ENCODE measurements at regions not wholly inside any gene's neighbourhood (a gene's known extent, or its start where the extent isn't known, plus 50 kb on each side); places are given as distances from the start of the nearest gene placed in this dataset.

DNA sequence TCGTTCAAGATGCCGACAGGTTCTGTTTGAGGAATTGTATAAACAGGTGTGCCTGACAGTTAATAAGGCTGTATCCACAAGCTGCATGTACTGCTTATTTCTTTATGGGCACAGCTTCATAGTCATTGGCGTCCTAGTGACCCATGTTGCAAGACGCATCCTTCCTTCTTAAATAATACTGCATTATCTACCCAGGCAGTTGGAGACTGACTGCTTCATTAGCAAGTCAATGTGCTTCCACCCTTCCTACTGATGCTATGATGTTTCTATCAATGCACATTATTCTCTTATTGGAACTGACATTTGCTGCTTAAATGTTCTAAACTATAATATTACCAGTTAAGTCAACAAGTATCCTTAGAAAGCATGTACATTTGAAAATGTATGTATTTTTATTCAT is 950.0 kb upstream of the MIR17HG start:
- TF ChIP-seq, protein P1, sequence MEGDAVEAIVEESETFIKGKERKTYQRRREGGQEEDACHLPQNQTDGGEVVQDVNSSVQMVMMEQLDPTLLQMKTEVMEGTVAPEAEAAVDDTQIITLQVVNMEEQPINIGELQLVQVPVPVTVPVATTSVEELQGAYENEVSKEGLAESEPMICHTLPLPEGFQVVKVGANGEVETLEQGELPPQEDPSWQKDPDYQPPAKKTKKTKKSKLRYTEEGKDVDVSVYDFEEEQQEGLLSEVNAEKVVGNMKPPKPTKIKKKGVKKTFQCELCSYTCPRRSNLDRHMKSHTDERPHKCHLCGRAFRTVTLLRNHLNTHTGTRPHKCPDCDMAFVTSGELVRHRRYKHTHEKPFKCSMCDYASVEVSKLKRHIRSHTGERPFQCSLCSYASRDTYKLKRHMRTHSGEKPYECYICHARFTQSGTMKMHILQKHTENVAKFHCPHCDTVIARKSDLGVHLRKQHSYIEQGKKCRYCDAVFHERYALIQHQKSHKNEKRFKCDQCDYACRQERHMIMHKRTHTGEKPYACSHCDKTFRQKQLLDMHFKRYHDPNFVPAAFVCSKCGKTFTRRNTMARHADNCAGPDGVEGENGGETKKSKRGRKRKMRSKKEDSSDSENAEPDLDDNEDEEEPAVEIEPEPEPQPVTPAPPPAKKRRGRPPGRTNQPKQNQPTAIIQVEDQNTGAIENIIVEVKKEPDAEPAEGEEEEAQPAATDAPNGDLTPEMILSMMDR (IDR thresholded peaks at IDR 0.05), result no peak
- Mint-ChIP-seq H3K4me3 (no peak overlapping the region), H3K9me3 (peaks cover 6% of the 10 kb centered on the region), H3K27ac (no peak overlapping the region), H3K36me3 (ENCODE audit: low read depth) (no peaks in the 10 kb centered on the region), H3K4me1 (no peaks in the 10 kb centered on the region), H3K27me3 (ENCODE audit: low read depth, poor library complexity) (peaks cover 2% of the 10 kb centered on the region)
- no peak for DNase-seq

DNA sequence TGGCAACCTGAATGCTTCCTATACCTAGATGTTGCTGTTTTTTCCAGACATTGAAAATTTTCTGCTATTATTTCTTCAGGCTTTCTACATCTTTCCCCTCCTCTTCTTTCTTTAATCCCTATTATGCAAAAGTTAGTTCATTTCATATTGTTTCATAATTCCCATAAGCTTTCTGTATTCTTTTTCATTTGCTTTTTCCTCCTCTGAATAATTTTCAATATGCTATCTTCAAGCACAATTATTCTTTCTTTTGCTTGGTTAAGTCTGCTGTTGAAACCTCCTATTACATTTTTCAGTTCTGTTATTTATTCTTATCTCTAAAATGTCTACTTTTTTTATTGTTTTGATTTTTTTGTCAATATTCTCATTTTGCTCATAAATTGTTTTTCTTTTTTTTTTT is 947.1 kb upstream of the MIR17HG start:
- Mint-ChIP-seq H3K27me3 (ENCODE audit: low read depth, poor library complexity) (peaks cover 2% of the 10 kb centered on the region), H3K4me3 (no peak overlapping the region), H3K36me3 (ENCODE audit: low read depth) (no peaks in the 10 kb centered on the region), H3K4me1 (no peaks in the 10 kb centered on the region), H3K27ac (no peak overlapping the region), H3K9me3 (peaks cover 6% of the 10 kb centered on the region)
- TF ChIP-seq, protein P1 (IDR thresholded peaks at IDR 0.05), result no peak
- DNase-seq, result no peak

DNA sequence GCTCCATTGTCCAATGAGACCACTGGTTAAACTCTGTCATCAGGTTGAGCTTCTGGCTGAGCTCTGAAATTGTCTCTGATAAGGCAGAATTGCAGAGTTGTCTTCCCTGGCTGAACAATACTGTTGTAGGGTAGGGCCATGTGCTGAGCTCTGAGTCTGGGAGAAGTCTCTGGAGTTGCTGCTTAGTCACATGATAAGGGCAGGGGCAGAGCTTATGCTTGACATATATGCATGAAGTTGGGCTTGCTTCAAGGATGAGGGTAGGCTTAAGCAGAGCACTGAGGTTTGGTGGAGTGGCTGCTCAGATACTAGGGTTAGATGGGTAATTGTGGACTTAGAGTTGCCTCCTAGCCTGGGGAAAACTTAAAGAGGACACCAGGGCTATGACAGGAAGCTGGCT is 946.3 kb upstream of the MIR17HG start:
- no peaks in the 10 kb centered on the region for H3K36me3 Mint-ChIP-seq (ENCODE audit: low read depth)
- peaks cover 6% of the 10 kb centered on the region for H3K9me3 Mint-ChIP-seq
- H3K4me1 Mint-ChIP-seq, result no peaks in the 10 kb centered on the region
- peaks cover 2% of the 10 kb centered on the region for H3K27me3 Mint-ChIP-seq (ENCODE audit: low read depth, poor library complexity)
- TF ChIP-seq, protein P1 (IDR thresholded peaks at IDR 0.05), result no peak
- H3K27ac Mint-ChIP-seq, result no peak overlapping the region
- H3K4me3 Mint-ChIP-seq, result no peak overlapping the region
- no peak for DNase-seq

DNA sequence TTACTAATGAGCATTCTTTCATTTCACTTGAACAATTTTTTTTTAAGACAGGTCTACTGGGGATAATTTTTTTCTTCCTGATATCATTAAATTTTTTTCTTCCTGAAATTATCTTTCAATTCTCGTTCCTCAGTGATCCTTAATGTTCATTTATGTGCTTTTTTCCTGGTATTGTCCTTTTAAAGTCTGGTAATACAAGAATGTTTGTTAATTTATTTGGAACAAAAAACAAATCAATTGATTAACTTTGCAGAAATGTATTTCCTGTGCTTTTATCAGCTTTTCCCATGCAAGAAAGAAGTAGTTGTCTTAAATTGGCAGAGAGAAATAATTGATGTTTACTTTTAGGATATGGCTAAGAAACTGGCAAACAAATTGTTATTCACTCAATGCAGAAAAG is 945.4 kb upstream of the MIR17HG start:
- Mint-ChIP-seq H3K4me1 (no peaks in the 10 kb centered on the region), H3K4me3 (no peak overlapping the region), H3K36me3 (ENCODE audit: low read depth) (no peaks in the 10 kb centered on the region), H3K27me3 (ENCODE audit: low read depth, poor library complexity) (peaks cover 2% of the 10 kb centered on the region), H3K27ac (no peak overlapping the region), H3K9me3 (peaks cover 6% of the 10 kb centered on the region)
- TF ChIP-seq, protein P1 (IDR thresholded peaks at IDR 0.05), result no peak
- DNase-seq, result no peak

DNA sequence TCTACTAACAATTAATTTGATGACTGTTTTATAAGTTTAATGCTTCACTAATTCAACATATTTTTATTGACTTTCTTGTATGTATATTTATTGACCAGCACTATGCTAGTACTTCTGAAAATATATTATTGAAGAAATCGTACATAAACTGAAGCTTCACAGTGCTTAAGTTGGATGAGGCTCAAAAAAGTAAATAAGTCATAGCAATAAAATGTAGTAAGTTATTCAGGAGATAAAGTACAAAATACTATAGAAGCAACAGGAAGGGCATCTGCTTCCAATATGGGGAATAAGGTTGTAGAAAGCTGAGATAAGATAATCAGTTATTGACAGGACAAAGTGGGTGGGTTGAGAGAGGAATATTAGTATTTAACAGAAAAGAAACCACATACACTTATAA is 944.9 kb upstream of the MIR17HG start:
- Mint-ChIP-seq H3K9me3 (peaks cover 6% of the 10 kb centered on the region), H3K27me3 (ENCODE audit: low read depth, poor library complexity) (peaks cover 2% of the 10 kb centered on the region), H3K4me3 (no peak overlapping the region), H3K27ac (no peak overlapping the region), H3K4me1 (no peaks in the 10 kb centered on the region), H3K36me3 (ENCODE audit: low read depth) (no peaks in the 10 kb centered on the region)
- DNase-seq, result no peak
- TF ChIP-seq, protein P1 (IDR thresholded peaks at IDR 0.05), result no peak

DNA sequence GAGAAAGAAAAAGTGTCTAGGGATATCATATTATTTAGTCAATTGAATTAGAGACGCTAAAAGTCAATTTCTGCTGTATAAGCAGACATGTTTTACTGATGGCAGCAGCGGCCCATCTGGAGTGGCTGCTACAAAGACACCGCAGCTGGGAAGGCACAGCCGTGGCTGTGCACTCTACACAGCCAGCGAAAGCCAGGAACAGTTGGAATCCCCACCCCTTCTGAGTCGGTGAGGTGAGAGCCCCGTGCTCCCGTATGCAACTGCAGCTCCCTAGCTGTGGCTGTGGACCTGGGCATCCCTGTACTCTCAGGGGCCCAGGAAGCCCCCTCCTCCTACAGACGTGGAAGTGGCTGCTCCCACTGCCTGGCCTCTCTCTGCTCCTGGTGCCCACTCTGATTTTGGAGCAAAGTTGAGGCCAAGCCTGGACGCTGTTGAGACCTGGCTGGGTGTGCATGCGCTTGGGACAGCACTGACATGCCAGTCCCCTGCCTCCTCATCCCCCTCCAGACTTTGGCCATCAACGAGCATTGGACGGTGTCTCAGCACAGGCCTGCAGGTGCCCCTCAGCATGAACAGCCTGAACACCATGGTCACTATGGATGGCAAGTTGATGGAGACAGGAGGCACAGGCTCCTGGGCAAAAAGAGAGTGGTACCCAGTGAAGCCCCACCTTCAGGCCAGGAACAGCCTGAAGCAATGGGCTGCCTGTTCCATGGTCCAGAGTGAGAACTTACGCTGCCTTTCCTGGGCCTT is 944.0 kb upstream of the MIR17HG start:
- no peaks in the 10 kb centered on the region for H3K4me1 Mint-ChIP-seq
- peaks cover 6% of the 10 kb centered on the region for H3K9me3 Mint-ChIP-seq
- H3K4me3 Mint-ChIP-seq, result no peak overlapping the region
- no peak for DNase-seq
- TF ChIP-seq, protein P1 (IDR thresholded peaks at IDR 0.05), result no peak
- peaks cover 2% of the 10 kb centered on the region for H3K27me3 Mint-ChIP-seq (ENCODE audit: low read depth, poor library complexity)
- no peak overlapping the region for H3K27ac Mint-ChIP-seq
- no peaks in the 10 kb centered on the region for H3K36me3 Mint-ChIP-seq (ENCODE audit: low read depth)
